ENCODE measurements at regions not wholly inside any gene's neighbourhood (a gene's known extent, or its start where the extent isn't known, plus 50 kb on each side); places are given as distances from the start of the nearest gene placed in this dataset.

DNA sequence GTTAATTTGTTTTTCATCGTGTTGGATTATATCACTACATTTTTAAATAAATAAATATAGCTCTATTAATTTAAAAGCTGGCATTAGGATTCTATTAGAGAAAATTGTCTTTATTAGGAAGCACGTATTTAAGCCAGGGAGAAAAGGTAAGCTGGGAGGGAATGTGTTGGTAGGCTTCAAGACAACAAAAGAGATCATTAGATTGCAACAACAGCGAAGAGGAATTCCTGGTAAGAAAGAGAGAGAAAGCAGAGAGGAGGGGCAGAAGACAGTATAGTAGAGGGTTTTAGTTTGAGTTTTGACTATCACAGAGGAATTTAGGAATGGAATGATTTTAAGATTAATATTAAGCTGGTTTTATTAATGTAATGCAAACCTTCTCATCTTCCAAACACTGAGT is 613.6 kb upstream of the USP15 start:
- Histone ChIP-seq H3K4me3 (no peak overlapping the region), H3K9me3 (no peaks in the 10 kb centered on the region), H3K4me1 (no peaks in the 10 kb centered on the region), H3K27me3 (no peaks in the 10 kb centered on the region), H3K27ac (no peak overlapping the region), H3K36me3 (no peaks in the 10 kb centered on the region)
- intact Hi-C loops (cut with DNase I) = no loop called here
- WGBS, 2 donors = 74 to 80% methylated on average over 3 of the region's 3 CpGs
- DNase-seq = no peak
- TF ChIP-seq, protein P1, sequence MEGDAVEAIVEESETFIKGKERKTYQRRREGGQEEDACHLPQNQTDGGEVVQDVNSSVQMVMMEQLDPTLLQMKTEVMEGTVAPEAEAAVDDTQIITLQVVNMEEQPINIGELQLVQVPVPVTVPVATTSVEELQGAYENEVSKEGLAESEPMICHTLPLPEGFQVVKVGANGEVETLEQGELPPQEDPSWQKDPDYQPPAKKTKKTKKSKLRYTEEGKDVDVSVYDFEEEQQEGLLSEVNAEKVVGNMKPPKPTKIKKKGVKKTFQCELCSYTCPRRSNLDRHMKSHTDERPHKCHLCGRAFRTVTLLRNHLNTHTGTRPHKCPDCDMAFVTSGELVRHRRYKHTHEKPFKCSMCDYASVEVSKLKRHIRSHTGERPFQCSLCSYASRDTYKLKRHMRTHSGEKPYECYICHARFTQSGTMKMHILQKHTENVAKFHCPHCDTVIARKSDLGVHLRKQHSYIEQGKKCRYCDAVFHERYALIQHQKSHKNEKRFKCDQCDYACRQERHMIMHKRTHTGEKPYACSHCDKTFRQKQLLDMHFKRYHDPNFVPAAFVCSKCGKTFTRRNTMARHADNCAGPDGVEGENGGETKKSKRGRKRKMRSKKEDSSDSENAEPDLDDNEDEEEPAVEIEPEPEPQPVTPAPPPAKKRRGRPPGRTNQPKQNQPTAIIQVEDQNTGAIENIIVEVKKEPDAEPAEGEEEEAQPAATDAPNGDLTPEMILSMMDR (IDR thresholded peaks at IDR 0.05) = no peak

DNA sequence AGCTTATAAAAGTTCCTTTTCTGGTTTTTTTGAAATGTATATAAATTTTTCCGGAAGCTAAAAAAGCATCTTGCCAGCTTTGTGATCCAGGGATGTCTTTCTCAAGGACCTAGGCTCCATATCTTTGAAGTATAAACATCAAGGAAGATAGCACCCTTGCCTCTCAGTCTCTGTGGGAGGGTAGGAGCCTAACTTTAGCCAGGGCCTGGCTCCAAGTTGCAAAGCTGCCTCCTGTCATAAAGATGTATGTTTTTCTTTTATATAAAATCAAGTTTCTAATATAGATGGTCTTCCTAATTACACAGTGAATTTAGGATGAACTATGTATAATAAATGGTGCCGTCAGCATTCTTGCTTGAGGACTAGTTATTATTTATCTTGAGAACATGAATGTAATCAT is 612.6 kb upstream of the USP15 start:
- DNase-seq = no peak
- H3K4me1 ChIP-seq = no peaks in the 10 kb centered on the region
- no peaks in the 10 kb centered on the region for H3K9me3 ChIP-seq
- no peak overlapping the region for H3K27ac ChIP-seq
- 80 to 86% methylated on average over 2 of the region's 2 CpGs for WGBS, 2 donors
- intact Hi-C loops (cut with DNase I) = no loop called here
- no peaks in the 10 kb centered on the region for H3K36me3 ChIP-seq
- TF ChIP-seq POLR2A (IDR thresholded peaks at IDR 0.05) (no peak), EP300 (IDR thresholded peaks at IDR 0.05) (no peak), POLR2AphosphoS5 (IDR thresholded peaks at IDR 0.05) (no peak)
- TF ChIP-seq, protein P1 (IDR thresholded peaks at IDR 0.05) = no peak
- H3K4me3 ChIP-seq = no peak overlapping the region
- no peaks in the 10 kb centered on the region for H3K27me3 ChIP-seq

DNA sequence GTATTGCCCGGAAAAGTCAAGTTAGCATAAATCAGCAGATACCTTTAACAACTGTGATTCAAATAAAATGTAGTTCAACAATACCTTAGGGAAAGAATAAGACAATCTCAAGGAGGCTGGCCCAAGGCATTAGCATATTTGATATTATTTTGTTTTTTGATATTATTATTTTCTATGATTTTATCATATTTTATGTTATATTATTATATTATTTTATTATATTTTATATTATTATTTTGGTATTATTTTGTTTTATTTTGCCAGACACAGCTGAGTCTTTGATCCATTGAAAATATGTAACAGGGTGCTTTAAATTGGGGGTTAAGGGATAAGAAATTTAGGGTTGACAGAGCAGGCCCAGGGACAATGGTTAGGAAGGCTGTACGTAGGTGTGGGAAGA is 607.9 kb upstream of the USP15 start:
- no peaks in the 10 kb centered on the region for H3K9me3 ChIP-seq
- no peak overlapping the region for H3K4me3 ChIP-seq
- TF ChIP-seq POLR2AphosphoS5 (IDR thresholded peaks at IDR 0.05) = no peak
- TF ChIP-seq, protein P1 (IDR thresholded peaks at IDR 0.05) = no peak
- no peak for TF ChIP-seq EP300 (IDR thresholded peaks at IDR 0.05)
- TF ChIP-seq POLR2A (IDR thresholded peaks at IDR 0.05) = no peak
- DNase-seq = no peak
- H3K27me3 ChIP-seq = no peaks in the 10 kb centered on the region
- 93 to 94% methylated on average over 2 of the region's 2 CpGs for WGBS, 2 donors
- intact Hi-C loops (cut with DNase I) = no loop called here
- H3K27ac ChIP-seq = no peak overlapping the region
- no peaks in the 10 kb centered on the region for H3K4me1 ChIP-seq
- H3K36me3 ChIP-seq = no peaks in the 10 kb centered on the region

DNA sequence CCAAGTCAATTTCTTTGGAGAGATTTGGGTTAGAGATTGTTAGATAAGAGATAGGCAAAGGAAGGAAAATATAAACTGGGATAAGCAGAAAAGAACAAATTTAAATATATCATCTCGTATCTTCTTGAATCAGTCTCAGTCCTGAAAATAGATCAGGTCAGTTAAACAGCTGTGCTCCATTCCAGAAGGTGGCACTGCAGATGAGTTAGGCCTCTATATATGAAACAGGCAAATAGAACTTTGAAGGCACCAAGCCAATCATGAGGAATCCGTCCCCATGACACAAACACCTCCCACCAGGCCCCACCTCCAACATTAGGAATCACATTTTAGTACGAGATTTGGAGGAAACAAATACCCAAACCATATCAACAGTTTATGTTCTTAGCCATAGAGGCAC is 605.5 kb upstream of the USP15 start:
- Histone ChIP-seq H3K9me3 (no peaks in the 10 kb centered on the region), H3K4me3 (no peak overlapping the region), H3K4me1 (no peaks in the 10 kb centered on the region), H3K27me3 (no peaks in the 10 kb centered on the region), H3K36me3 (no peaks in the 10 kb centered on the region), H3K27ac (no peak overlapping the region)
- intact Hi-C loops (cut with DNase I) = no loop called here
- DNase-seq = no peak
- TF ChIP-seq, protein P1 (IDR thresholded peaks at IDR 0.05) = no peak
- TF ChIP-seq POLR2A (IDR thresholded peaks at IDR 0.05) = no peak
- TF ChIP-seq POLR2AphosphoS5 (IDR thresholded peaks at IDR 0.05) = no peak
- no peak for TF ChIP-seq EP300 (IDR thresholded peaks at IDR 0.05)
- 48 to 51% methylated on average over 3 of the region's 3 CpGs for WGBS, 2 donors

DNA sequence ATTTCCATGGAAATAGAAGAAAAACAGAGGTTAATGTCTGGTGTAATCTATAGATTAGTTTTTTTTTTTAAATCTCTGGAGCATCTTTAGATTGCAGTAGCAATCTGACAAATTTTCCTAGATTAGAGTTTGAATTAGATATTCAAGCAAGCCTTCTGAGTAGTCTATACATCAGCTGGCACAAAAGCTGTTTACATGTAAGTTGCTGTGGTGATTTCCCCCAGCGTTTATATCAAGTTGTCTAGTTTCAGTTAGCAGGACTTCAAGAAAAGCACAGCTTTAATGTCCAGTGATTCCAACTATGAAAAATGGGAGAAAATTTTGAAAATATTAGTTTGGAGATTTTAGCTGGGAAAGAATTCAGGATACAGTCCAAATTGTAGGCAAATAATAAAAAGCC is 605.0 kb upstream of the USP15 start:
- intact Hi-C loops (cut with DNase I) = no loop called here
- WGBS, 2 donors = 74 to 83% methylated on average over 1 of the region's 1 CpG
- no peak overlapping the region for H3K27ac ChIP-seq
- DNase-seq = no peak
- no peaks in the 10 kb centered on the region for H3K4me1 ChIP-seq
- no peaks in the 10 kb centered on the region for H3K27me3 ChIP-seq
- H3K4me3 ChIP-seq = no peak overlapping the region
- H3K9me3 ChIP-seq = no peaks in the 10 kb centered on the region
- TF ChIP-seq EP300 (IDR thresholded peaks at IDR 0.05) (no peak), POLR2A (IDR thresholded peaks at IDR 0.05) (no peak), POLR2AphosphoS5 (IDR thresholded peaks at IDR 0.05) (no peak)
- TF ChIP-seq, protein P1 (IDR thresholded peaks at IDR 0.05) = no peak
- no peaks in the 10 kb centered on the region for H3K36me3 ChIP-seq

Data from sigmoid colon (tissue), 6 donors.